Skeletal muscle tissue (tissue), 3 donors: ENCODE measurements at regions not wholly inside any gene's neighbourhood (a gene's known extent, or its start where the extent isn't known, plus 50 kb on each side); places are given as distances from the start of the nearest gene placed in this dataset.

Experiments
- H3K27ac ChIP-seq: one replicate; pipeline ENCODE4 v1.7.0; 2013; ENCODE audit warnings: mild to moderate bottlenecking, low read depth, low read length, inconsistent platforms
- H3K27me3 ChIP-seq, 3 donors: one replicate each; pipeline ENCODE4 v1.7.0; 2013; ENCODE audit warnings: low read length in 3 of 3; ENCODE audit not compliant: control insufficient read depth in 3 of 3, insufficient read depth in 3 of 3
- H3K36me3 ChIP-seq, 3 donors: one replicate each; pipeline ENCODE4 v1.7.0; 2013; ENCODE audit warnings: low read length in 3 of 3; ENCODE audit not compliant: control insufficient read depth in 3 of 3, insufficient read depth in 3 of 3
- H3K4me1 ChIP-seq, 3 donors: one replicate each; pipeline ENCODE4 v1.7.0; 2013; ENCODE audit warnings: low read length in 3 of 3, mild to moderate bottlenecking in 3 of 3; ENCODE audit not compliant: control insufficient read depth in 3 of 3, insufficient read depth in 3 of 3
- H3K4me3 ChIP-seq, 3 donors: one replicate each; pipeline ENCODE4 v1.7.0; 2013; ENCODE audit warnings: low read length in 3 of 3
- H3K9ac ChIP-seq, 3 donors: one replicate each; pipeline ENCODE4 v1.7.0; 2013; ENCODE audit warnings: low read length in 3 of 3, mild to moderate bottlenecking in 3 of 3, moderate library complexity in 2 of 3, low read depth in 1 of 3
- H3K9me3 ChIP-seq, 3 donors: one replicate each; pipeline ENCODE4 v1.7.0; 2013; ENCODE audit warnings: low read length in 3 of 3; ENCODE audit not compliant: control insufficient read depth in 3 of 3
- donor health status: Osteomylitis.

GRCh38 chr2:180359522-180360282 is 352.6 kb upstream of the CWC22 start:
- H3K4me1 ChIP-seq = no peaks in the 10 kb centered on the region
- no peak overlapping the region for H3K4me3 ChIP-seq
- no peak overlapping the region for H3K9ac ChIP-seq
- H3K36me3 ChIP-seq = no peaks in the 10 kb centered on the region
- no peaks in the 10 kb centered on the region for H3K9me3 ChIP-seq
- H3K27ac ChIP-seq = no peak overlapping the region
- no peaks in the 10 kb centered on the region for H3K27me3 ChIP-seq

- Histone ChIP-seq H3K27ac (no peak overlapping the region), H3K36me3 (no peaks in the 10 kb centered on the region), H3K9ac (no peak overlapping the region), H3K27me3 (no peaks in the 10 kb centered on the region), H3K4me1 (no peaks in the 10 kb centered on the region), H3K9me3 (no peaks in the 10 kb centered on the region), H3K4me3 (no peak overlapping the region)
These were observed 351.4 kb upstream of the CWC22 start for GRCh38 chr2:180358458-180358857.

- H3K27ac ChIP-seq = no peak overlapping the region
- H3K36me3 ChIP-seq = no peaks in the 10 kb centered on the region
These were observed 349.6 kb upstream of the CWC22 start for GRCh38 chr2:180356676-180357075.

GRCh38 chr2:180352620-180353019 is 345.5 kb upstream of the CWC22 start:
- Histone ChIP-seq H3K36me3 (no peaks in the 10 kb centered on the region), H3K9ac (no peak overlapping the region), H3K27ac (no peak overlapping the region), H3K4me1 (no peaks in the 10 kb centered on the region), H3K4me3 (no peak overlapping the region), H3K9me3 (no peaks in the 10 kb centered on the region), H3K27me3 (no peaks in the 10 kb centered on the region)

More at GRCh38 chr2:180356676-180357075, 349.6 kb upstream of the CWC22 start:
- Histone ChIP-seq H3K27me3 (no peaks in the 10 kb centered on the region), H3K4me3 (no peak overlapping the region), H3K9me3 (no peaks in the 10 kb centered on the region), H3K9ac (no peak overlapping the region), H3K4me1 (no peaks in the 10 kb centered on the region)

- Histone ChIP-seq H3K4me3 (no peak overlapping the region), H3K9me3 (no peaks in the 10 kb centered on the region), H3K36me3 (no peaks in the 10 kb centered on the region), H3K27me3 (no peaks in the 10 kb centered on the region), H3K9ac (no peak overlapping the region), H3K4me1 (no peaks in the 10 kb centered on the region), H3K27ac (no peak overlapping the region)
These were observed 342.7 kb upstream of the CWC22 start for GRCh38 chr2:180349809-180350208.

- Histone ChIP-seq H3K27ac (no peak overlapping the region), H3K4me3 (no peak overlapping the region), H3K9ac (no peak overlapping the region), H3K36me3 (no peaks in the 10 kb centered on the region), H3K9me3 (no peaks in the 10 kb centered on the region), H3K4me1 (no peaks in the 10 kb centered on the region), H3K27me3 (no peaks in the 10 kb centered on the region)
These were observed 336.6 kb upstream of the CWC22 start for GRCh38 chr2:180343528-180344345.

GRCh38 chr2:180337136-180337535 is 330.0 kb upstream of the CWC22 start:
- Histone ChIP-seq H3K36me3 (no peaks in the 10 kb centered on the region), H3K4me3 (no peak overlapping the region), H3K9ac (no peak overlapping the region), H3K27ac (no peak overlapping the region), H3K27me3 (no peaks in the 10 kb centered on the region), H3K9me3 (peaks cover 0 to 5% (median 0%) of the 10 kb centered on the region in 3 donors), H3K4me1 (no peaks in the 10 kb centered on the region)

GRCh38 chr2:180336550-180336949 is 329.5 kb upstream of the CWC22 start:
- no peaks in the 10 kb centered on the region for H3K4me1 ChIP-seq
- H3K27ac ChIP-seq = no peak overlapping the region
- no peaks in the 10 kb centered on the region for H3K36me3 ChIP-seq
- no peak overlapping the region for H3K4me3 ChIP-seq
- no peaks in the 10 kb centered on the region for H3K27me3 ChIP-seq
- no peak overlapping the region for H3K9ac ChIP-seq
- peaks cover 0 to 5% (median 0%) of the 10 kb centered on the region in 3 donors for H3K9me3 ChIP-seq

GRCh38 chr2:180334514-180334913 is 327.4 kb upstream of the CWC22 start:
- no peak overlapping the region for H3K4me3 ChIP-seq
- no peaks in the 10 kb centered on the region for H3K27me3 ChIP-seq
- no peaks in the 10 kb centered on the region for H3K4me1 ChIP-seq
- no peaks in the 10 kb centered on the region for H3K36me3 ChIP-seq
- H3K27ac ChIP-seq = no peak overlapping the region
- H3K9ac ChIP-seq = no peak overlapping the region
- H3K9me3 ChIP-seq = peaks cover 0 to 5% (median 0%) of the 10 kb centered on the region in 3 donors

GRCh38 chr2:180328795-180329422 is 321.8 kb upstream of the CWC22 start:
- H3K4me1 ChIP-seq = no peaks in the 10 kb centered on the region
- H3K27ac ChIP-seq = no peak overlapping the region
- H3K9ac ChIP-seq = no peak overlapping the region
- no peaks in the 10 kb centered on the region for H3K27me3 ChIP-seq
- H3K4me3 ChIP-seq = no peak overlapping the region
- no peaks in the 10 kb centered on the region for H3K36me3 ChIP-seq
- peaks cover 0 to 2% (median 0%) of the 10 kb centered on the region in 3 donors for H3K9me3 ChIP-seq
